Esophagus squamous epithelium (tissue), 5 donors: ENCODE measurements at regions not wholly inside any gene's neighbourhood (a gene's known extent, or its start where the extent isn't known, plus 50 kb on each side); places are given as distances from the start of the nearest gene placed in this dataset.

Experiments
- DNase-seq: peaks from one replicate; lab custom pipeline; 2025; lab: John Stamatoyannopoulos, UW
- H3K27ac ChIP-seq, 4 donors: fragments of 200-600 bp; sonication (generic); one replicate each; pipeline ENCODE4 v1.5.1; 2016 to 2019; ENCODE audit warnings: mild to moderate bottlenecking in 1 of 4
- H3K27me3 ChIP-seq, 4 donors: fragments of 200-600 bp; sonication (generic); 1 replicate in 3 of 4; 2 replicates in 1 of 4; pipeline versions ENCODE4 v1.5.1 to v1.6.0; 2017 to 2021; ENCODE audit warnings: antibody characterized with exemption in 1 of 4
- H3K36me3 ChIP-seq, 3 donors: fragments of 200-600 bp; sonication (generic); one replicate each; pipeline ENCODE4 v1.5.1; 2016 to 2019
- H3K4me1 ChIP-seq, 3 donors: fragments of 200-600 bp; sonication (generic); one replicate each; pipeline ENCODE4 v1.5.1; 2017 to 2019
- H3K4me3 ChIP-seq, 4 donors: fragments of 200-600 bp; sonication (generic); 1 replicate in 3 of 4; 2 replicates in 1 of 4; pipeline ENCODE4 v1.5.1; 2016 to 2019; ENCODE audit warnings: mild to moderate bottlenecking in 2 of 4, moderate library complexity in 1 of 4
- H3K9me3 ChIP-seq, 3 donors: fragments of 200-600 bp; sonication (generic); one replicate each; pipeline ENCODE4 v1.5.1; 2016 to 2019
- POLR2A ChIP-seq, 4 donors: fragments of 450-650 bp; IDR thresholded peaks; one replicate each; pipeline ENCODE4 v1.6.1; 2017; ENCODE audit warnings: antibody characterized with exemption in 4 of 4, mild to moderate bottlenecking in 4 of 4, moderate library complexity in 3 of 4
- WGBS, 2 donors: methylation state at CpG; one replicate each; pipeline ENCODE4 v1.1.5; 2018; 5-methylcytosine and 5-hydroxymethylcytosine counted together
- intact Hi-C: fragments of 100-400 bp; cut with DNase I; formaldehyde crosslinking; loops from one replicate; pipeline ENCODE4 v1.15.0; 2022
- TF ChIP-seq, protein P1 (sequence below), 6 experiments: fragments of 450-650 bp in 4 of 6; fragments of 200-600 bp in 2 of 6; sonication (generic) in 2 of 6; IDR thresholded peaks; one replicate each; pipeline ENCODE4 v1.5.1; 2016 to 2019; ENCODE audit warnings: antibody characterized with exemption in 6 of 6, mild to moderate bottlenecking in 4 of 6, moderate library complexity in 4 of 6
- donor health status: DM: yes; HTN: yes; CAD: no.

DNA sequence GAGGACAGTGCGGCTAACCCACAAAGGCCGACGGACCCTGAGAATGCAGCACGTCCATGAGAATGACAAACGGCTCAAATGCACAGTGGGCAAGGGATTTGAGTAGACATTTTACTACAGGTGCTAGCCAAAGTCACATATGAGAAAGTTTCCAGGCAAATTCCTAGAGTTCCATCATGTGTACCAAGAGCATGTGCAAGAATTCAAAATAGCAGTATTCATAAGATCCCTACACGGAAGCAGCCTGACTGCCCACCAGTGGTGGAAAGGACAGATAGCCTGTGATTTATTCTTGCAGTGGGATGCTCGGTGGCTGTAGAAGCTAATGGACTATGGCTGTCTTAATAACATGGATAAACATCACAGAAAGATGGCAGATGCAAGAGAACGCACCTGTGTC, 68.0 kb downstream of the RGS12 start:
- no peak for DNase-seq
- intact Hi-C loops: no loop called here
- 92 to 93% methylated on average over 8 of the region's 8 CpGs for WGBS, 2 donors

DNA sequence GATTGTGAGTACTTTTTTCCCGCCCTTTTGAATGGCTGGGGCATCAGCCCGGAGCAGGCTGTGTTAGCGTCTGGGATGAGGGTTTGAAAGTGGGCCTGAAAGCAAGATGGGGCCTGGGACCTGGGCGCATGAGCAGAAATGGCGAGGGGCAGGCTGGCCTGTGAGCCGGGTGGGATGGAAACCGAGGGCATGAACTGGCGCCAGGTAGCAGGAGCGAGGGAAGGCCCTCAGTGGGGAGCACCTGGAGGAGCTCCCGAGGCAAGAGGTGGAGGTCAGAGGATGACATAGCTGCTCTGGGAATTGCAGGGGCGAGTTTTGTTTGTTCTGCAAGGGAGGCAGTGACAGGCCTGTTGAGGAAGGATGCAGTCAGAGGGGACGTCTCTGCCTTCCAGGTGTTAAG, 68.6 kb downstream of the RGS12 start:
- peaks cover 0 to 5% (median 0%) of the 10 kb centered on the region in 3 donors for H3K4me1 ChIP-seq
- H3K27ac ChIP-seq: no peak overlapping the region
- no peak overlapping the region for H3K4me3 ChIP-seq
- no peak for DNase-seq
- H3K27me3 ChIP-seq: no peaks in the 10 kb centered on the region
- no peak for TF ChIP-seq POLR2A (IDR thresholded peaks at IDR 0.05)
- TF ChIP-seq, protein P1, sequence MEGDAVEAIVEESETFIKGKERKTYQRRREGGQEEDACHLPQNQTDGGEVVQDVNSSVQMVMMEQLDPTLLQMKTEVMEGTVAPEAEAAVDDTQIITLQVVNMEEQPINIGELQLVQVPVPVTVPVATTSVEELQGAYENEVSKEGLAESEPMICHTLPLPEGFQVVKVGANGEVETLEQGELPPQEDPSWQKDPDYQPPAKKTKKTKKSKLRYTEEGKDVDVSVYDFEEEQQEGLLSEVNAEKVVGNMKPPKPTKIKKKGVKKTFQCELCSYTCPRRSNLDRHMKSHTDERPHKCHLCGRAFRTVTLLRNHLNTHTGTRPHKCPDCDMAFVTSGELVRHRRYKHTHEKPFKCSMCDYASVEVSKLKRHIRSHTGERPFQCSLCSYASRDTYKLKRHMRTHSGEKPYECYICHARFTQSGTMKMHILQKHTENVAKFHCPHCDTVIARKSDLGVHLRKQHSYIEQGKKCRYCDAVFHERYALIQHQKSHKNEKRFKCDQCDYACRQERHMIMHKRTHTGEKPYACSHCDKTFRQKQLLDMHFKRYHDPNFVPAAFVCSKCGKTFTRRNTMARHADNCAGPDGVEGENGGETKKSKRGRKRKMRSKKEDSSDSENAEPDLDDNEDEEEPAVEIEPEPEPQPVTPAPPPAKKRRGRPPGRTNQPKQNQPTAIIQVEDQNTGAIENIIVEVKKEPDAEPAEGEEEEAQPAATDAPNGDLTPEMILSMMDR (IDR thresholded peaks at IDR 0.05): no peak
- H3K9me3 ChIP-seq: no peaks in the 10 kb centered on the region
- WGBS, 2 donors: 83 to 88% methylated on average over 10 to 12 of the region's 12 CpGs
- H3K36me3 ChIP-seq: no peaks in the 10 kb centered on the region
- intact Hi-C loops: no loop called here

More for the DNA sequence above, 68.0 kb downstream of the RGS12 start:
- TF ChIP-seq, protein P1 (IDR thresholded peaks at IDR 0.05): no peak
- TF ChIP-seq POLR2A (IDR thresholded peaks at IDR 0.05): no peak
- H3K9me3 ChIP-seq: no peaks in the 10 kb centered on the region
- H3K27me3 ChIP-seq: no peaks in the 10 kb centered on the region
- no peaks in the 10 kb centered on the region for H3K36me3 ChIP-seq
- H3K4me3 ChIP-seq: no peak overlapping the region
- peaks cover 0 to 5% (median 0%) of the 10 kb centered on the region in 3 donors for H3K4me1 ChIP-seq
- H3K27ac ChIP-seq: no peak overlapping the region

DNA sequence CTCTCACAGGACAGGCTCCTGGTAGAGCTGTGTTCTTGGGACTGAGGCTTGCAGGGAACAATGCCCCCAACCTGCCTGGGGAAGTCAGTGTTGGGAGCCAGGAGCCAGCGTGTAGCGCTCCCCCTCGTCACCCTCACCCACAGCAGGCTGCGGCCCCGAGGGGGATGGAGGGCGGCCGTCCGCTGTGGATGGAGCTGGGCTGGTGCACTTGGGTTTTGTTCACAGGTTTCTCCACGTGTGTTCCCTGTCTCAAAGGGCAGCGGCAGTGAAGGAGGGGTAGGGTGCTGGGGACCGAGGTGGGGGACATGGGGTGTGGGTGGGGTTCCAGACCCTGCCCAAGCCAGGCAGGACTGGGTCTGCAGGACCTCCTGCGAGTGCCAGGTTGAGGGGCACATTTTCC, 69.1 kb downstream of the RGS12 start:
- intact Hi-C loops: no loop called here

DNA sequence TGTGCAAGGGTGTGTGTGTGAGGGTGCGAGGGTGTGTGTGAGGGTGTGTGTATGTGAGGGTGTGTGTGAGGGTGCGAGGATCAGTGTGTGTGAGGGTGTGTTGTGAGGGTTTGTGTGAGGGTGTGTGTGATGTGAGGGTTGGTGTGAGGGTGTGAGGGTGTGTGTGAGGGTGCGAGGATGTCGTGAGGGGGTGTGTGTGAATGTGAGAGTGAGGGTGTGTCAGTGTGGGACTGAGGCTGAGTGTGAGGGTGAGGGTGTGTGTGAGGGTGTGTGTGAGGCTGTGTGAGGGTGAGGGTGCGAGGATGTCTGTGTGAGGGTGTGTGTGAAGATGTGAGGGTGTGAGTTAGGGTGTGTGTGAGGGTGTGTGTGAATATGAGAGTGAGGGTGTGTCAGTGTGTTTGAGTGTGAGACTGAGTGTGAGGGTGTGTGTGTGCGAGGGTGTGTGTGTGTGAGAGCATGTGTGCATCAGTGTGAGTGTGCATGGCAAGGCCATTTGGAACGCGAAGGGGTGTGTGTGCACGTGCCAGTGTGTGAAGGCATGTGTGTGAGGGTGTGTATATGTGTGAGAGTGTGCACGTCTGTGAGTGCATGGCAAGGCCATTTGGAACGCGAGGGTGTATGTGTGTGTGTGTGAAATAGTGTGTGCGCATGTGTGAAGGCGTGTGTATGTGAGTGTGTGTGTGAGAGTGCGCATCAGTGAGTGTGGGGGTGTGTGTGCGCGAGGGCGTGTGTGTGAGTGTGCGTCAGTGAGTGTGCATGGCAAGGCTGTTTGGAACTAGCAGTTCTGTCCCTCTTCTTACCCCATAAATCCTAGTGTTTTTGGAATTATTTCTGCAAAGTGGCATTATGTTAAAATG, 69.8 kb downstream of the RGS12 start:
- DNase-seq: no peak
- intact Hi-C loops: no loop called here
- TF ChIP-seq, protein P1 (IDR thresholded peaks at IDR 0.05): no peak
- TF ChIP-seq POLR2A (IDR thresholded peaks at IDR 0.05): no peak
- Histone ChIP-seq H3K27me3 (no peaks in the 10 kb centered on the region), H3K4me3 (no peak overlapping the region), H3K9me3 (no peaks in the 10 kb centered on the region), H3K4me1 (peaks cover 0 to 5% (median 0%) of the 10 kb centered on the region in 3 donors), H3K27ac (no peak overlapping the region), H3K36me3 (no peaks in the 10 kb centered on the region)
- WGBS, 2 donors: 91 to 94% methylated on average over 19 of the region's 19 CpGs

More for the DNA sequence above, 69.1 kb downstream of the RGS12 start:
- TF ChIP-seq, protein P1 (IDR thresholded peaks at IDR 0.05): no peak
- TF ChIP-seq POLR2A (IDR thresholded peaks at IDR 0.05): no peak
- peaks cover 0 to 5% (median 0%) of the 10 kb centered on the region in 3 donors for H3K4me1 ChIP-seq
- no peak overlapping the region for H3K4me3 ChIP-seq
- H3K27me3 ChIP-seq: no peaks in the 10 kb centered on the region
- H3K36me3 ChIP-seq: no peaks in the 10 kb centered on the region
- H3K9me3 ChIP-seq: no peaks in the 10 kb centered on the region
- 71 to 83% methylated on average over 1 to 6 of the region's 12 CpGs for WGBS, 2 donors
- no peak for DNase-seq
- no peak overlapping the region for H3K27ac ChIP-seq

DNA sequence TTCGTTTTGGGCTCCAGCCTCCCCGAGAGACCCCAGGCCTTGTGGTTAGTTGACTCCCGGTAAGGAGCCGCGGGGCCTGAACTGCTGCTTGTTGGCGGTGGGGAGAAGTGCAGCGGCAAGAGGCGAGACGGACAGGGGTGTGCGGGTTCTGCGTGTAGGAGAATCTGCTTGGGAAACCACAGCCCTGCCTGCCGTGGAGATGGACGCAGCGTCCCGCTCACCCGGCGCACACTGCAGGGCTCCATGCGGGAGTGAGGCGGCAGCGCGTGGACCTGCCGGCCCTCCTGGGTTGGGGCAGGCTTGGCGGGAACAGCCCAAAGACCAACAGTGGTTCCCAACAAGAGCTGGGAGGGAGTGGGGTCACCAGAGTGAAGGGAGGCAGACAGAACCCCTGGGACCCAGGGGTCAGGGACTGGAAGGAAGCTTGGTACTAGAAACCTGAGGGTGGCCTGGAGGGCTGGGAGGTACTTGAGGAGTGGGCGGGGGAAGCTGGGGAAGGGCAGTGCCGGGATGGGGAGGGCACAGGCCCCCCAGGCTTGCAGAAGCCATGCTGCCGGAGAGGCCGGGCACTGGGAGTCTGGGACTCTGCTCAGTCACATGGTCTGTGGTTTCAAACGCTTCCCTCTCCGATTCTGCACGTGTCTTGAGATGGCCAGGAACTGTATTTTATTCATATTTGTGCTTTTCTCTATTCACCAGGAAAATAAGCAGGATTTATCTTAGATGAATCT, 70.8 kb downstream of the RGS12 start:
- no peaks in the 10 kb centered on the region for H3K27me3 ChIP-seq
- no peak for DNase-seq
- intact Hi-C loops: no loop called here
- 85 to 86% methylated on average over 16 to 20 of the region's 30 CpGs for WGBS, 2 donors
- peaks cover 0 to 5% (median under 1%) of the 10 kb centered on the region in 3 donors for H3K4me1 ChIP-seq
- no peaks in the 10 kb centered on the region for H3K9me3 ChIP-seq
- TF ChIP-seq POLR2A (IDR thresholded peaks at IDR 0.05): no peak
- TF ChIP-seq, protein P1 (IDR thresholded peaks at IDR 0.05): no peak
- no peak overlapping the region for H3K4me3 ChIP-seq
- H3K27ac ChIP-seq: no peak overlapping the region
- no peaks in the 10 kb centered on the region for H3K36me3 ChIP-seq
